A549 (cell line): ENCODE measurements at regions not wholly inside any gene's neighbourhood (a gene's known extent, or its start where the extent isn't known, plus 50 kb on each side); places are given as distances from the start of the nearest gene placed in this dataset.

Experiments
- ATAC-seq, 2 experiments: fragments of 200-7000 bp in 1 of 2; fragments of >200 bp in 1 of 2; cut with Nextera tagmentation in 1 of 2; cut with Tn5 transposase in 1 of 2; 3 replicates each; pipeline versions ENCODE4 v1.8.0 to v1.9.1; 2018 to 2020; ENCODE audit warnings: mild to moderate bottlenecking in 1 of 2, moderate library complexity in 1 of 2
- CTCF ChIA-PET: fragments of 300-600 bp; sonication (Branson Sonifier 250); formaldehyde crosslinking; extraction: SDS; loops from one replicate; lab custom pipeline; 2021; ENCODE audit warnings: antibody characterized with exemption, inconsistent platforms; lab: Yijun Ruan, JAX
- POLR2A ChIA-PET: fragments of 350-600 bp; formaldehyde crosslinking; extraction: SDS; loops from one replicate; lab custom pipeline; 2021; ENCODE audit warnings: antibody characterized with exemption, inconsistent platforms; lab: Yijun Ruan, JAX
- DNase-seq, 2 experiments: peaks; one replicate each; pipeline versions ENCODE4 v3.0.0 to v3.0.0-alpha.2; 2011 to 2016; ENCODE audit warnings: low read depth in 1 of 2, low spot score in 1 of 2
- FAIRE-seq: peaks from 2 replicates; lab custom pipeline; 2011; peaks lifted over from hg19 to GRCh38; lab: Jason Lieb, UNC
- H3K27ac ChIP-seq, 2 experiments: fragments of >200 bp; sonication (Bioruptor Twin); formaldehyde crosslinking; 3 replicates each; pipeline ENCODE4 v1.5.1; 2016 to 2017
- H3K4me1 ChIP-seq: fragments of >200 bp; sonication (Bioruptor Twin); formaldehyde crosslinking; 3 replicates; pipeline ENCODE4 v1.6.1; 2016
- H3K4me2 ChIP-seq: fragments of >200 bp; sonication (Bioruptor Twin); formaldehyde crosslinking; 3 replicates; pipeline ENCODE4 v1.6.1; 2016
- H3K4me3 ChIP-seq: fragments of >200 bp; sonication (Bioruptor Twin); formaldehyde crosslinking; 3 replicates; pipeline ENCODE4 v1.5.1; 2016
- H3K9me3 ChIP-seq: fragments of >200 bp; sonication (Bioruptor Twin); formaldehyde crosslinking; 3 replicates; pipeline ENCODE4 v1.6.1; 2016
- ESRRA ChIP-seq: fragments of 150-350 bp; IDR thresholded peaks from 2 replicates; pipeline ENCODE4 v1.6.1; 2014; ENCODE audit warnings: mild to moderate bottlenecking, low read length, borderline replicate concordance
- GATA3 ChIP-seq: IDR thresholded peaks from 2 replicates; pipeline ENCODE4 v1.6.1; 2012; ENCODE audit warnings: borderline replicate concordance
- HEYL ChIP-seq: fragments of 250-450 bp; sonication (Bioruptor Pico); IDR thresholded peaks from 2 replicates; pipeline ENCODE4 v1.8.0; 2021; ENCODE audit warnings: mild to moderate bottlenecking, moderate library complexity
- JUNB ChIP-seq: fragments of >200 bp; sonication (Bioruptor Twin); formaldehyde crosslinking; IDR thresholded peaks from 2 replicates; pipeline ENCODE4 v1.6.1; 2016
- KDM5A ChIP-seq: fragments of 200-600 bp; sonication (generic); IDR thresholded peaks from 2 replicates; pipeline ENCODE4 v1.6.1; 2016; ENCODE audit warnings: antibody characterized with exemption, mild to moderate bottlenecking
- MAFK ChIP-seq: fragments of 450-650 bp; IDR thresholded peaks from 2 replicates; pipeline ENCODE4 v1.6.1; 2014; ENCODE audit not compliant: partially characterized antibody
- MYC ChIP-seq: IDR thresholded peaks from 2 replicates; pipeline ENCODE4 v1.6.1; 2012; ENCODE audit warnings: mild to moderate bottlenecking, inconsistent platforms, low read length, improper control_type of control experiment, borderline replicate concordance
- NFE2L2 ChIP-seq: fragments of 150-350 bp; conservative IDR thresholded peaks from 2 replicates; pipeline ENCODE4 v1.6.1; 2014; ENCODE audit warnings: low read length
- NPAS2 ChIP-seq: fragments of 250-450 bp; sonication (Bioruptor Pico); IDR thresholded peaks from 2 replicates; pipeline ENCODE4 v1.8.0; 2022; ENCODE audit warnings: mild to moderate bottlenecking, moderate library complexity, borderline replicate concordance
- POLR2AphosphoS2 ChIP-seq: conservative IDR thresholded peaks from 2 replicates; pipeline ENCODE4 v1.6.1; 2012; ENCODE audit warnings: low read length, improper control_type of control experiment, inconsistent platforms
- RAD21 ChIP-seq, 2 experiments: fragments of >200 bp in 1 of 2; sonication (Bioruptor Twin) in 1 of 2; formaldehyde crosslinking in 1 of 2; IDR thresholded peaks in 1 of 2; conservative IDR thresholded peaks in 1 of 2; 2 replicates in 1 of 2; 3 replicates in 1 of 2; pipeline ENCODE4 v1.6.1; 2012 to 2018; ENCODE audit warnings: inconsistent platforms in 1 of 2
- RCOR1 ChIP-seq: fragments of 150-350 bp; IDR thresholded peaks from 2 replicates; pipeline ENCODE4 v1.6.1; 2014; ENCODE audit warnings: antibody characterized with exemption, low read length, low read depth
- RNF2 ChIP-seq: fragments of 200-600 bp; sonication (generic); IDR thresholded peaks from 2 replicates; pipeline ENCODE4 v1.6.1; 2016; ENCODE audit warnings: low read depth, mild to moderate bottlenecking, antibody characterized with exemption, moderate library complexity, borderline replicate concordance
- ZC3H11A ChIP-seq: fragments of 450-650 bp; IDR thresholded peaks from 2 replicates; pipeline ENCODE4 v1.6.1; 2014; ENCODE audit warnings: antibody characterized with exemption, mild to moderate bottlenecking
- ZFP36 ChIP-seq: fragments of 450-650 bp; IDR thresholded peaks from 2 replicates; pipeline ENCODE4 v1.6.1; 2014; ENCODE audit warnings: borderline replicate concordance; ENCODE audit not compliant: partially characterized antibody
- WGBS: methylation state at CpG from one replicate; pipeline ENCODE4 v1.1.6; 2017; ENCODE audit errors: missing lambda C conversion rate; 5-methylcytosine and 5-hydroxymethylcytosine counted together
- TF ChIP-seq, protein P1 (sequence below): fragments of 200-600 bp; sonication (generic); IDR thresholded peaks from 2 replicates; pipeline ENCODE4 v1.6.1; 2016; ENCODE audit warnings: antibody characterized with exemption, mild to moderate bottlenecking, moderate library complexity
- TF ChIP-seq, protein P2 (sequence below): fragments of 450-650 bp; IDR thresholded peaks from 2 replicates; pipeline ENCODE4 v1.6.1; 2014; ENCODE audit warnings: antibody characterized with exemption
- TF ChIP-seq, protein P3 (sequence below): fragments of >200 bp; sonication (Bioruptor Twin); formaldehyde crosslinking; IDR thresholded peaks from 3 replicates; pipeline ENCODE4 v1.5.1; 2016
- TF ChIP-seq, protein P4 (sequence below): fragments of >200 bp; sonication (Bioruptor Twin); formaldehyde crosslinking; IDR thresholded peaks from 2 replicates; pipeline ENCODE4 v1.6.1; 2016
- TF ChIP-seq, protein P5 (sequence below): IDR thresholded peaks from 2 replicates; pipeline ENCODE4 v1.6.1; 2012
- TF ChIP-seq, protein P6 (sequence below): fragments of 250-450 bp; sonication (Bioruptor Pico); IDR thresholded peaks from 2 replicates; pipeline ENCODE4 v1.5.0; 2020; ENCODE audit warnings: low read depth, mild to moderate bottlenecking, moderate library complexity

DNA sequence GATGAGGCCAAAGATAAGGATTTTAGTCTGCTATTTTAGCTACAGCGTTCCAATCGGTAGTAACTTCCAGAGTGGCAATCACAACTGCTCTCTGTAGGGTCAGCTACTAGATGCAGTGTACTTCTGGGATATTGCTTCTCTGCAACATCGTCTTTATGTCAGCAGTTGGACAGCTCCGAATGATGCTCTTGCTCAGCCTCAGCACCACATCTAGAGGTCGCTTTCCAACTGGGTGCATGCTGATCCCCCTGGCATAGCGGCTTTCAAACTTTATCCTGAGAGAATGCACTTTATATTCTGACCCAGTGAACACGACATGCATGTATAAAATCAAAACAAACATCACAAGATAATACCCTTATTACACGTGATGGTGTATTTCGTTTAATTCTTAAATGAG is 219.6 kb downstream of the C11orf87 start:
- H3K4me2 ChIP-seq, result no peak overlapping the region
- H3K4me1 ChIP-seq, result no peaks in the 10 kb centered on the region
- DNase-seq (peak; percentile 0 to 13), FAIRE-seq (no peak), ATAC-seq (peak; percentile 46 to 70; a peak in 2 of 6 replicates)
- CTCF ChIA-PET, result interaction anchor here (1.7 kb wide), 1 partner anchor 9 kb away, joined by 5 read pairs; no protein-coding TSS in a partner anchor
- WGBS, result 15% methylated on average over 9 of the region's 9 CpGs
- no peak overlapping the region for H3K27ac ChIP-seq
- POLR2A ChIA-PET, result no interaction called here
- no peak overlapping the region for H3K4me3 ChIP-seq
- TF ChIP-seq, protein P1, sequence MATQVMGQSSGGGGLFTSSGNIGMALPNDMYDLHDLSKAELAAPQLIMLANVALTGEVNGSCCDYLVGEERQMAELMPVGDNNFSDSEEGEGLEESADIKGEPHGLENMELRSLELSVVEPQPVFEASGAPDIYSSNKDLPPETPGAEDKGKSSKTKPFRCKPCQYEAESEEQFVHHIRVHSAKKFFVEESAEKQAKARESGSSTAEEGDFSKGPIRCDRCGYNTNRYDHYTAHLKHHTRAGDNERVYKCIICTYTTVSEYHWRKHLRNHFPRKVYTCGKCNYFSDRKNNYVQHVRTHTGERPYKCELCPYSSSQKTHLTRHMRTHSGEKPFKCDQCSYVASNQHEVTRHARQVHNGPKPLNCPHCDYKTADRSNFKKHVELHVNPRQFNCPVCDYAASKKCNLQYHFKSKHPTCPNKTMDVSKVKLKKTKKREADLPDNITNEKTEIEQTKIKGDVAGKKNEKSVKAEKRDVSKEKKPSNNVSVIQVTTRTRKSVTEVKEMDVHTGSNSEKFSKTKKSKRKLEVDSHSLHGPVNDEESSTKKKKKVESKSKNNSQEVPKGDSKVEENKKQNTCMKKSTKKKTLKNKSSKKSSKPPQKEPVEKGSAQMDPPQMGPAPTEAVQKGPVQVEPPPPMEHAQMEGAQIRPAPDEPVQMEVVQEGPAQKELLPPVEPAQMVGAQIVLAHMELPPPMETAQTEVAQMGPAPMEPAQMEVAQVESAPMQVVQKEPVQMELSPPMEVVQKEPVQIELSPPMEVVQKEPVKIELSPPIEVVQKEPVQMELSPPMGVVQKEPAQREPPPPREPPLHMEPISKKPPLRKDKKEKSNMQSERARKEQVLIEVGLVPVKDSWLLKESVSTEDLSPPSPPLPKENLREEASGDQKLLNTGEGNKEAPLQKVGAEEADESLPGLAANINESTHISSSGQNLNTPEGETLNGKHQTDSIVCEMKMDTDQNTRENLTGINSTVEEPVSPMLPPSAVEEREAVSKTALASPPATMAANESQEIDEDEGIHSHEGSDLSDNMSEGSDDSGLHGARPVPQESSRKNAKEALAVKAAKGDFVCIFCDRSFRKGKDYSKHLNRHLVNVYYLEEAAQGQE, result peak; percentile 90
- TF ChIP-seq, protein P2, sequence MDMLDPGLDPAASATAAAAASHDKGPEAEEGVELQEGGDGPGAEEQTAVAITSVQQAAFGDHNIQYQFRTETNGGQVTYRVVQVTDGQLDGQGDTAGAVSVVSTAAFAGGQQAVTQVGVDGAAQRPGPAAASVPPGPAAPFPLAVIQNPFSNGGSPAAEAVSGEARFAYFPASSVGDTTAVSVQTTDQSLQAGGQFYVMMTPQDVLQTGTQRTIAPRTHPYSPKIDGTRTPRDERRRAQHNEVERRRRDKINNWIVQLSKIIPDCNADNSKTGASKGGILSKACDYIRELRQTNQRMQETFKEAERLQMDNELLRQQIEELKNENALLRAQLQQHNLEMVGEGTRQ, result no peak
- TF ChIP-seq, protein P3, sequence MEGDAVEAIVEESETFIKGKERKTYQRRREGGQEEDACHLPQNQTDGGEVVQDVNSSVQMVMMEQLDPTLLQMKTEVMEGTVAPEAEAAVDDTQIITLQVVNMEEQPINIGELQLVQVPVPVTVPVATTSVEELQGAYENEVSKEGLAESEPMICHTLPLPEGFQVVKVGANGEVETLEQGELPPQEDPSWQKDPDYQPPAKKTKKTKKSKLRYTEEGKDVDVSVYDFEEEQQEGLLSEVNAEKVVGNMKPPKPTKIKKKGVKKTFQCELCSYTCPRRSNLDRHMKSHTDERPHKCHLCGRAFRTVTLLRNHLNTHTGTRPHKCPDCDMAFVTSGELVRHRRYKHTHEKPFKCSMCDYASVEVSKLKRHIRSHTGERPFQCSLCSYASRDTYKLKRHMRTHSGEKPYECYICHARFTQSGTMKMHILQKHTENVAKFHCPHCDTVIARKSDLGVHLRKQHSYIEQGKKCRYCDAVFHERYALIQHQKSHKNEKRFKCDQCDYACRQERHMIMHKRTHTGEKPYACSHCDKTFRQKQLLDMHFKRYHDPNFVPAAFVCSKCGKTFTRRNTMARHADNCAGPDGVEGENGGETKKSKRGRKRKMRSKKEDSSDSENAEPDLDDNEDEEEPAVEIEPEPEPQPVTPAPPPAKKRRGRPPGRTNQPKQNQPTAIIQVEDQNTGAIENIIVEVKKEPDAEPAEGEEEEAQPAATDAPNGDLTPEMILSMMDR, result 0 out of 3 replicates have a peak, but pooled peaks have one; percentile 5
- TF ChIP-seq, all 56 proteins: peak for 2
- no peaks in the 10 kb centered on the region for H3K9me3 ChIP-seq

DNA sequence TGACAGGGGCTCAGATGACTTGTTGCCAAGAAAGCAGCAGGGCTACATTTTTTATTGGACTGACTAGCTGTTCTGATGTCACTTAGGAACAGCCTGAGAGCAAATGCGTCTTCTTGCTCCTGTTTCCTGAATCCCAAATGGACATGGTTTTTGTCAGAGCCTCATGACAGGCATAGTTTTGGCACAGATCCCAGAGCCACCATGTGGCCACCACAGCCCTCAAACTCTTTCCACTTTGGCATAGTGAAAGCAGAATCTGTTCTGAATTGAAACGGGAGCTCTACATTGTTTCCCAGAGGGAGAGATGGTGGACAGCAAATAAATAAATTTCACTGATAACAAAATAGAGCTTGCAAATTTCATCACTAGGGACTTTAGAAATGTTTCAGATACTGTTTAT is 222.2 kb downstream of the C11orf87 start:
- H3K4me2 ChIP-seq, result no peak overlapping the region
- H3K27ac ChIP-seq, result no peak overlapping the region
- no peak for DNase-seq
- CTCF ChIA-PET, result no interaction called here
- H3K9me3 ChIP-seq, result no peaks in the 10 kb centered on the region
- no peak for TF ChIP-seq NPAS2 (CRISPR knock-in tag)
- no peak for TF ChIP-seq ZFP36
- TF ChIP-seq, protein P2, result no peak
- no peak for TF ChIP-seq RCOR1
- TF ChIP-seq RNF2, result no peak
- TF ChIP-seq, protein P4, sequence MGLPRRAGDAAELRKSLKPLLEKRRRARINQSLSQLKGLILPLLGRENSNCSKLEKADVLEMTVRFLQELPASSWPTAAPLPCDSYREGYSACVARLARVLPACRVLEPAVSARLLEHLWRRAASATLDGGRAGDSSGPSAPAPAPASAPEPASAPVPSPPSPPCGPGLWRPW, result no peak
- TF ChIP-seq ZC3H11A, result no peak
- TF ChIP-seq MAFK, result no peak
- TF ChIP-seq, protein P5, sequence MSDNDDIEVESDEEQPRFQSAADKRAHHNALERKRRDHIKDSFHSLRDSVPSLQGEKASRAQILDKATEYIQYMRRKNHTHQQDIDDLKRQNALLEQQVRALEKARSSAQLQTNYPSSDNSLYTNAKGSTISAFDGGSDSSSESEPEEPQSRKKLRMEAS, result no peak
- no peak for TF ChIP-seq RAD21 (conservative IDR thresholded peaks at IDR 0.05 in 1 of 2, IDR thresholded peaks at IDR 0.05 in 1 of 2)
- TF ChIP-seq NFE2L2, result no peak
- TF ChIP-seq KDM5A, result no peak
- no peak for TF ChIP-seq JUNB
- TF ChIP-seq, protein P6, sequence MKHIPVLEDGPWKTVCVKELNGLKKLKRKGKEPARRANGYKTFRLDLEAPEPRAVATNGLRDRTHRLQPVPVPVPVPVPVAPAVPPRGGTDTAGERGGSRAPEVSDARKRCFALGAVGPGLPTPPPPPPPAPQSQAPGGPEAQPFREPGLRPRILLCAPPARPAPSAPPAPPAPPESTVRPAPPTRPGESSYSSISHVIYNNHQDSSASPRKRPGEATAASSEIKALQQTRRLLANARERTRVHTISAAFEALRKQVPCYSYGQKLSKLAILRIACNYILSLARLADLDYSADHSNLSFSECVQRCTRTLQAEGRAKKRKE (CRISPR knock-in tag), result no peak
- TF ChIP-seq, protein P3, result no peak
- no peak for TF ChIP-seq GATA3
- TF ChIP-seq ESRRA, result no peak
- no peak for TF ChIP-seq HEYL (CRISPR knock-in tag)
- no peak for TF ChIP-seq POLR2AphosphoS2
- no peak for TF ChIP-seq MYC
- no peak overlapping the region for H3K4me3 ChIP-seq
- ATAC-seq, result no peak
- H3K4me1 ChIP-seq, result no peaks in the 10 kb centered on the region
- 31% methylated on average over 2 of the region's 2 CpGs for WGBS
- POLR2A ChIA-PET, result no interaction called here
- no peak for FAIRE-seq
